Transverse colon (tissue), 4 donors: ENCODE measurements at regions not wholly inside any gene's neighbourhood (a gene's known extent, or its start where the extent isn't known, plus 50 kb on each side); places are given as distances from the start of the nearest gene placed in this dataset.

Experiments used
- CTCF ChIP-seq, 5 experiments: fragments of 200-600 bp in 3 of 5; fragments of 450-650 bp in 2 of 5; sonication (generic) in 3 of 5; IDR thresholded peaks; 1 replicate in 2 of 5; 2 replicates in 3 of 5; pipeline ENCODE4 v1.5.1; 2016 to 2017; ENCODE audit warnings: antibody characterized with exemption in 5 of 5, inconsistent platforms in 3 of 5, mild to moderate bottlenecking in 2 of 5, moderate library complexity in 1 of 5
- EP300 ChIP-seq: sonication (generic); formaldehyde crosslinking; IDR thresholded peaks from one replicate; pipeline ENCODE4 v1.6.1; 2017; ENCODE audit warnings: antibody characterized with exemption, low read depth
- POLR2A ChIP-seq: fragments of 450-650 bp; IDR thresholded peaks from one replicate; pipeline ENCODE4 v1.6.1; 2016; ENCODE audit warnings: antibody characterized with exemption, mild to moderate bottlenecking, moderate library complexity
- POLR2AphosphoS5 ChIP-seq, 3 donors: sonication (generic); formaldehyde crosslinking; IDR thresholded peaks; one replicate each; pipeline ENCODE4 v1.6.1; 2016; ENCODE audit warnings: antibody characterized with exemption in 3 of 3

- TF ChIP-seq CTCF (IDR thresholded peaks at IDR 0.05) = no peak
- TF ChIP-seq EP300 = no peak
- TF ChIP-seq POLR2AphosphoS5 (IDR thresholded peaks at IDR 0.05) = no peak
- no peak for TF ChIP-seq POLR2A
Observed at GRCh38 chr3:18883571-18883970, 264.7 kb upstream of the KCNH8 start.
